ENCODE measurements at regions not wholly inside any gene's neighbourhood (a gene's known extent, or its start where the extent isn't known, plus 50 kb on each side); places are given as distances from the start of the nearest gene placed in this dataset.
"Not testable (repeated sequence)": the region's sequence is repeated elsewhere in the genome, so short reads cannot be mapped to it uniquely, and the experiment has no call there.

DNA sequence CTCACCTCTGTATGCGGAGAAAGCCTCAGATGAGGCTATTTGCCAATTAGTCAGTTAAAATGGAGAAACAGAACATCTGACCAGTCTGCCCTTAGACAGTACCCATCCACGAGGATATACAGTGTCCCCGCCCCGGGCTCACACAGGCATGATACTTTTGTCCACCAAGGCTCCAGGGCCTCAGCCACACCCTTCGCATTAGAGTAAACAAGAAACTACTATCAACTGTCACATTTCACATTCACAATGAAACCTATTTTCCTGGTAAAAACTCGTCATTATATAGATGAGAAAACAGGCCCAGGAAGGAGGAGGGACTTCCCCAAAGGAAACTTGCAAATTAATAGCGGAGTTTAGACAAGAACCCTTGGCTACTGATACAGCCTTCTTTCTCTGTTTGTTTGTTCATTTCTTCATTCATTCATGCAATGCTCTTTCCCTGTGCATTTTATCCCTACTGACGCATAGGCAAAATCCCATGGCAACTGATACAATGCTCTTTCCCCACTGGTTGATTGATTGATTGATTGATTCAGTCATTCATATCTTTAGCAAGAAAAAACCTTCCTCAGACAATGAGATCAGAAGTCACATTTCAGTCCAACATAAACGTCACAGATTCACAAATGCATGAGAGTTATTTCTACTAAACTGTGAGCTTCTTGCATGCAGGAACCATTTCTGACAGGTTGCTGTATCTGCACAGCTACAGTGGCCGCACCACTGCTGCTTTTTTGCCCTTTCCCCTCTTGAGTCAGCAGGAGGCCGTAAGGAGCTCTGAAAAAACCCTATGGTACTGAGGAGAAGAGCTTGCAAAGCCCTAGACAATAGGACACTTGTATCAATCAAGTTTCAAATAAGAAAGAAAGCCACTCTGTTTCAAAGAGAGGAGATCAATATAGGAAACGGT lies 777.1 kb downstream of the RNF144A start:
- H3K4me3 ChIP-seq (ENCODE audit: low read length), result no peak overlapping the region
- DNase-seq (ENCODE audit: low read depth), result no peak
- TF ChIP-seq, protein P1, sequence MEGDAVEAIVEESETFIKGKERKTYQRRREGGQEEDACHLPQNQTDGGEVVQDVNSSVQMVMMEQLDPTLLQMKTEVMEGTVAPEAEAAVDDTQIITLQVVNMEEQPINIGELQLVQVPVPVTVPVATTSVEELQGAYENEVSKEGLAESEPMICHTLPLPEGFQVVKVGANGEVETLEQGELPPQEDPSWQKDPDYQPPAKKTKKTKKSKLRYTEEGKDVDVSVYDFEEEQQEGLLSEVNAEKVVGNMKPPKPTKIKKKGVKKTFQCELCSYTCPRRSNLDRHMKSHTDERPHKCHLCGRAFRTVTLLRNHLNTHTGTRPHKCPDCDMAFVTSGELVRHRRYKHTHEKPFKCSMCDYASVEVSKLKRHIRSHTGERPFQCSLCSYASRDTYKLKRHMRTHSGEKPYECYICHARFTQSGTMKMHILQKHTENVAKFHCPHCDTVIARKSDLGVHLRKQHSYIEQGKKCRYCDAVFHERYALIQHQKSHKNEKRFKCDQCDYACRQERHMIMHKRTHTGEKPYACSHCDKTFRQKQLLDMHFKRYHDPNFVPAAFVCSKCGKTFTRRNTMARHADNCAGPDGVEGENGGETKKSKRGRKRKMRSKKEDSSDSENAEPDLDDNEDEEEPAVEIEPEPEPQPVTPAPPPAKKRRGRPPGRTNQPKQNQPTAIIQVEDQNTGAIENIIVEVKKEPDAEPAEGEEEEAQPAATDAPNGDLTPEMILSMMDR (conservative IDR thresholded peaks at IDR 0.05; ENCODE audit: low read depth, low read length), result no peak

- not testable (repeated sequence) for H3K4me3 ChIP-seq (ENCODE audit: low read length); DNase-seq (ENCODE audit: low read depth)
Observed at GRCh38 chr2:7696556-7696955, 779.3 kb downstream of the RNF144A start.

DNA sequence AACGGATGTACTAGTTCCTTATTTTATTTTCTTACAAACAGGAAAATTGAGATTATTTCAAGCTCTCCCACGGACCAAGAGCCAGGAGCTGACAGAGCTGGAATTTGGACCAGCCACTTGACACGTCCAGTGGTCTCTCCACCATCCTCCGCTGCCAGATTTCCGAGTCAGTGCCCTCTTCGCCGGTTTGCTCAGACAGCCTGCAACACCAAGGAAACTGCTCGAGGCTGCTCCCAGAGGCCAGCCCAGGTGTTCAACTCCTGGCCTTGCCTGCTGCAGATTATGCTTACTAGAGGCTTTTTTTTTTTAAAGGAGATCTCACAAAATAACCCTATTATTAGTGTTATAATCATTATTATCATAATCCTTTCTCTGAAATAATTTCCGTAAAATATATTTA lies 779.8 kb downstream of the RNF144A start:
- no peak for DNase-seq (ENCODE audit: low read depth)
- TF ChIP-seq, protein P1 (conservative IDR thresholded peaks at IDR 0.05; ENCODE audit: low read depth, low read length), result no peak
- H3K4me3 ChIP-seq (ENCODE audit: low read length), result no peak overlapping the region

GRCh38 chr2:7701791-7702190 lies 784.6 kb downstream of the RNF144A start:
- TF ChIP-seq, protein P1 (conservative IDR thresholded peaks at IDR 0.05; ENCODE audit: low read depth, low read length), result no peak
- H3K4me3 ChIP-seq (ENCODE audit: low read length), result no peak overlapping the region
- DNase-seq (ENCODE audit: low read depth), result no peak

GRCh38 chr2:7703048-7703447 lies 785.8 kb downstream of the RNF144A start:
- no peak overlapping the region for H3K4me3 ChIP-seq (ENCODE audit: low read length)

GRCh38 chr2:7703543-7704144 lies 786.4 kb downstream of the RNF144A start:
- no peak for DNase-seq (ENCODE audit: low read depth)
- no peak overlapping the region for H3K4me3 ChIP-seq (ENCODE audit: low read length)
- TF ChIP-seq, protein P1 (conservative IDR thresholded peaks at IDR 0.05; ENCODE audit: low read depth, low read length), result no peak

More at GRCh38 chr2:7703048-7703447, 785.8 kb downstream of the RNF144A start:
- TF ChIP-seq, protein P1 (conservative IDR thresholded peaks at IDR 0.05; ENCODE audit: low read depth, low read length), result no peak
- no peak for DNase-seq (ENCODE audit: low read depth)

DNA sequence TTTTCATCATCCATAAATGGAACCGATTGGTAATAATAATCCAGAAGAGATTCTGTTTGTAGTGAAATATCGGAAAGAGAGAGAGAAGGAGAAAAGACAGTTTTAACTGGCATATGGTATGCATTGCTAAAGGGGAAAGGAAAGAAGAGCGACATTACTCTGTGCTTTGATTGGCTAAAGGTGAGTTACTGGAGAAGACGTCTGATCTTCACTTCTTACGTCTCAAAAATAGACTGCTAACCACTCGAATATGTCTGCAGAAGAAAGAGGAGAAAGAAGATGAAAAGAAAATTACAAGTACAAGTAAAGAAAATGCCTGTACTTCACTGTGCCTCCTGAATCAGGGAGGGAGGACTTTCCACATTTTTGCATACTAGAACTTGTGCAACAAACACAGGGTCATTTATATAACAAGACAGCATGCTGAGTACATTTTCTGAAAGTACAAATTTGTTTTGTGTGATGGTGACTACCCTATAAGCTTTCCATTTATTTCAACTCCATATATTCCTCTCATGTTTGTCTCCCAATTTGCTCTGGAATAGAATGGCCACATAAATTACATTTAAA lies 787.2 kb downstream of the RNF144A start:
- DNase-seq (ENCODE audit: low read depth), result no peak
- TF ChIP-seq, protein P1 (conservative IDR thresholded peaks at IDR 0.05; ENCODE audit: low read depth, low read length), result no peak
- H3K4me3 ChIP-seq (ENCODE audit: low read length), result no peak overlapping the region

Data from retinal pigment epithelial cell (primary cell).